ENCODE measurements at regions not wholly inside any gene's neighbourhood (a gene's known extent, or its start where the extent isn't known, plus 50 kb on each side); places are given as distances from the start of the nearest gene placed in this dataset.

DNA sequence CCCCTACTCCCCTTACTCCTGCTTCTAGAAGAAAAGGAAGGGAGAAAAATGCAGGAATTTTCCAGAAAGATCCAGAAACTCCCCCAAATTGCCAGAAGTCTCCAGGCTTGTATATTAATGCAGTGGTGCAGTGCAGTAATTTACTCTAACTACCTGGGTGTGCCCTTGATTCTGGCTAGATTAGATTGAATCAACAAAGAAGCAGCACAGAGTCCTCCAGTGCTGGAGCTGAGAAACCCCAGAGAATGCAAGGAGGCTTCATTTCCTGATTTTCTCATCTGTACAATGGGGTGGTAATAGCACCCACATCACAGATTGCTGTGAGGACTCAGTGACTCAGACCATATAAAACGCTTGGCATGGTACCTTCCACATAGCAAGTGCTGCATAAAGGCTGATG lies 247.3 kb upstream of the RPL38 start:
- DNase-seq (ENCODE audit: low spot score), result no peak
- CTCF ChIA-PET, result interaction anchor here (0.6 kb wide), 1 partner anchor 527 kb away, joined by 4 read pairs; no protein-coding TSS in a partner anchor
- no peak overlapping the region for H3K27ac ChIP-seq

DNA sequence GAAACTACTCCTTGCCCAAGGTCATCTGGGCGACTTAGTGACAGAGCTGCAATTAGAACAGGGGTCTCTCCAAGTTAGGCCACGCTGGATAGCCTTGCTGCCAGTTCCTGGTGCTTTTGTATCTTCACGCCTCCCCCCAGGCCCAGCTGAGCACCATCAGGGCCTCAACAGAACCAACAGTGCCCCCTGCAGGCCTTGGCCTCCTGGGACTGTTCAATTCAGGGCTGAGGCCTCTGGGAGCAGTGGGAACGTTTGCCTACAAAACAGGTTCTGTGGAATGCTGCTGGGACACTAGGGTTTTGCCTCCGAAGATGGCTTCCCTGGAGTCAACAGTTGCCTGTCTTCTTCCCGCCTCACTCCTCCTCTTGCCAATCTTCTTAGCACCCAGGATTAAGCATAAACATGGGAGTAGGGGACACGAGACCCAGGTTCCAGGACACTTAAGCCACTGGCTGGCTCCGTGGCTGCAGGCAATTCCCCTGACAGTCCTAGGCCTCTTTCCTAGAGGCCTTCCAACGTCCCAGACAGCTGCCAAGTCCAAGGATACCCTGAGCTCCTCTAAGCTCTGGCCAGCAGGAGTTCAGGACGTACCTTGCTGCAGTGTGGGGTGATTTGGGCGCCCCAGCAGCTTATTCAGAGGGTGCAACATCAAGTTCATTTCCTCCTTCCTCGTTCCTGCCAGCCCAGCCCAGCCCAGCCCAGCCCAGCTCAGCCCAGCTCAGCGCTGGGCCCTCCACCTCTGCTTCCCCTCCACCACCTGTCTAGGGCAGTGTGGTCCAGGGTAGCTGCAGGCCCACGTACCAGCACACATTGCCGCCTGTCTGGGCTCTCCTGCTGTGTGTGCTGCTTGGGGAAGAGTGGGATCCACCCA lies 246.6 kb upstream of the RPL38 start:
- TF ChIP-seq, protein P1, sequence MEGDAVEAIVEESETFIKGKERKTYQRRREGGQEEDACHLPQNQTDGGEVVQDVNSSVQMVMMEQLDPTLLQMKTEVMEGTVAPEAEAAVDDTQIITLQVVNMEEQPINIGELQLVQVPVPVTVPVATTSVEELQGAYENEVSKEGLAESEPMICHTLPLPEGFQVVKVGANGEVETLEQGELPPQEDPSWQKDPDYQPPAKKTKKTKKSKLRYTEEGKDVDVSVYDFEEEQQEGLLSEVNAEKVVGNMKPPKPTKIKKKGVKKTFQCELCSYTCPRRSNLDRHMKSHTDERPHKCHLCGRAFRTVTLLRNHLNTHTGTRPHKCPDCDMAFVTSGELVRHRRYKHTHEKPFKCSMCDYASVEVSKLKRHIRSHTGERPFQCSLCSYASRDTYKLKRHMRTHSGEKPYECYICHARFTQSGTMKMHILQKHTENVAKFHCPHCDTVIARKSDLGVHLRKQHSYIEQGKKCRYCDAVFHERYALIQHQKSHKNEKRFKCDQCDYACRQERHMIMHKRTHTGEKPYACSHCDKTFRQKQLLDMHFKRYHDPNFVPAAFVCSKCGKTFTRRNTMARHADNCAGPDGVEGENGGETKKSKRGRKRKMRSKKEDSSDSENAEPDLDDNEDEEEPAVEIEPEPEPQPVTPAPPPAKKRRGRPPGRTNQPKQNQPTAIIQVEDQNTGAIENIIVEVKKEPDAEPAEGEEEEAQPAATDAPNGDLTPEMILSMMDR (conservative IDR thresholded peaks at IDR 0.05; ENCODE audit: low read depth), result no peak; the same call in 1 of the 2 replicates
- H3K27ac ChIP-seq, result no peak overlapping the region
- CTCF ChIA-PET, result interaction anchor here (0.6 kb wide), 2 partner anchors 247 to 527 kb away, joined by 3 to 4 read pairs; no protein-coding TSS in a partner anchor
- peak; percentile 34 for DNase-seq (ENCODE audit: low spot score)
- POLR2A ChIA-PET (ENCODE audit: low non-redundant PET), result no interaction called here

More for the DNA sequence above, 247.3 kb upstream of the RPL38 start:
- POLR2A ChIA-PET (ENCODE audit: low non-redundant PET), result no interaction called here
- TF ChIP-seq, protein P1 (conservative IDR thresholded peaks at IDR 0.05; ENCODE audit: low read depth), result no peak

DNA sequence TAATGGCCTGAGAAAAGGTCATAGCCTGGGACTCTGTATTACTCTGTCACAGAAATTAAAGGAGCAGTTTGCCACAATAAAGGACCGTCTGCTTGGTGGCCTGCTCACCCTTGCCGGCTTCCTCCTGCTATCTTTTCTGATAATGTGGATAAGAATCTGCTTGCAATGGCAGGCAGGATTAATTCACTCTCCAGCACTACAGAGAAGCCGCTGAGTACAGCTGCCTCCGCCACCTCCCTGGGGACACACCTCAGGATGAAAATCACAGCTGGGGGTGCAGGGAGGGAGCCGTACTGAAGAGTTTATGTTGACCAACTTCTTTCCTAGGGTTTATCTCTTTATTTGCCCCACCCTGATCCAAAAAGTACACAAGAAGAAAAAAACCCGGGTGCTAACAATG lies 245.9 kb upstream of the RPL38 start:
- no peak for DNase-seq (ENCODE audit: low spot score)
- H3K27ac ChIP-seq, result no peak overlapping the region
- ChIA-PET CTCF (interaction anchor here (0.6 kb wide), 3 partner anchors 28 to 528 kb away, joined by 3 to 4 read pairs (median 4); no protein-coding TSS in a partner anchor), POLR2A (ENCODE audit: low non-redundant PET) (no interaction called here)
- TF ChIP-seq, protein P1 (conservative IDR thresholded peaks at IDR 0.05; ENCODE audit: low read depth), result no peak

DNA sequence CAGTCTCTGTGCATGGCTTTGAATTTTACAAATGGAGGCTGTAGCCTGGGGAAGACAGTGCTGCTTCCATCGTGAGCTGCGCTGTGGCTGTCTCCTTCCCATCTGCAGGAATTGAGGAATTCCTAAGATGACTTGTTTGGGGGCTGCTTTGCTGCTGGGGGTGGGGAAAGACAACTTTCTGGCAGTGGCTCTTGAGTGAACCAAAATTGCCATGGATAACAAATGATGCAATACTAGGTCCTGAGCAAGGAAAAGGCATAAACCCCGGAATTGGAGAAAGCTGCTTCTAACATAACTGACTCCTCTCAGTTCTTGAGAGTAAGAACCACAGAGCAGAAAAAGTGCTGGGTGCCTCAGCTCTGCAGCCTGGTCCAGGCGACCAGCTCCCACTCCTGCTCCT lies 245.0 kb upstream of the RPL38 start:
- ChIA-PET CTCF (interaction anchor here (0.7 kb wide), 1 partner anchor 227 kb away, joined by 3 read pairs; no protein-coding TSS in a partner anchor), POLR2A (ENCODE audit: low non-redundant PET) (no interaction called here)
- no peak overlapping the region for H3K27ac ChIP-seq
- TF ChIP-seq, protein P1 (conservative IDR thresholded peaks at IDR 0.05; ENCODE audit: low read depth), result no peak
- DNase-seq (ENCODE audit: low spot score), result no peak

DNA sequence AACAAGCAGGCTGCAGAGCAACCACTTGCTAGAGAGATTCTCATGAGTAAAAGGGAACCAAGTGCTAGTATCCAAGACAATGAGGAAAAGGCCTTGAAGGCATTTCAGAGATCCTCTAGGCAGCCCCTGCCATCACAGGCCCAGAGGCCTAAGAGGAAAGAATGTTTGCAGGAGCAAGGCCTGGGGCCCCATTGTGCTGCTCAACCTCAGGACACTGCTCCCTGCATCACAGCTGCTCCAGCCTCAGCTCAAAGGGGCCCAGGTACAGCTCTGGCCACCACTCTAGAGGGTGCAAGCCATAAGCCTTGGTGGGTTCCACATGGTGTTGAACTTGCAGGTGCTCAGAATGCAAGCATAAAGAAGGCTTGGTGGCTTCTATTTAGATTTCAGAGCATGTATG lies 243.0 kb upstream of the RPL38 start:
- POLR2A ChIA-PET (ENCODE audit: low non-redundant PET), result no interaction called here
- TF ChIP-seq, protein P1 (conservative IDR thresholded peaks at IDR 0.05; ENCODE audit: low read depth), result no peak
- H3K27ac ChIP-seq, result no peak overlapping the region
- DNase-seq (ENCODE audit: low spot score), result no peak
- CTCF ChIA-PET, result no interaction called here

DNA sequence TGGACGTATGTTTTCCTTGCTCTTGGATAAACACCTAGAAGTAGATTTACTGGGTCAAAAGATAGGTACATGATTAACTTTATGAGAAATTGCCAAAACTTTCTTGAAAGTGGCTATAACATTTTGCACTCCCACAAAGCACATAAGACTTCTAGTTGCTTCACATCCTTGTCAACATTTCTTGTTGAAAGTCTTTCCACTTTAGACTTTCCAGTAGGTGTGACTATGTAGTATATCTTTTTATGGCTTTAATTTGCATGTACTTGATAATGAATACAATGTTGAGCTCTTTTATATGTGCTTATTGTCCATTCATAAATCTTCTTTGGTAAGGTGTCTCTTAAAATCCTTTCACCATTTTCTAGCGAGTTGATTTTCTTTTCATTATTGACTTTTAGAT lies 241.2 kb upstream of the RPL38 start:
- no peak for DNase-seq (ENCODE audit: low spot score)
- TF ChIP-seq, protein P1 (conservative IDR thresholded peaks at IDR 0.05; ENCODE audit: low read depth), result no peak
- POLR2A ChIA-PET (ENCODE audit: low non-redundant PET), result no interaction called here
- H3K27ac ChIP-seq, result no peak overlapping the region
- CTCF ChIA-PET, result no interaction called here
